ENCODE measurements at regions not wholly inside any gene's neighbourhood (a gene's known extent, or its start where the extent isn't known, plus 50 kb on each side); places are given as distances from the start of the nearest gene placed in this dataset.
"Not testable (repeated sequence)": the region's sequence is repeated elsewhere in the genome, so short reads cannot be mapped to it uniquely, and the experiment has no call there.

DNA sequence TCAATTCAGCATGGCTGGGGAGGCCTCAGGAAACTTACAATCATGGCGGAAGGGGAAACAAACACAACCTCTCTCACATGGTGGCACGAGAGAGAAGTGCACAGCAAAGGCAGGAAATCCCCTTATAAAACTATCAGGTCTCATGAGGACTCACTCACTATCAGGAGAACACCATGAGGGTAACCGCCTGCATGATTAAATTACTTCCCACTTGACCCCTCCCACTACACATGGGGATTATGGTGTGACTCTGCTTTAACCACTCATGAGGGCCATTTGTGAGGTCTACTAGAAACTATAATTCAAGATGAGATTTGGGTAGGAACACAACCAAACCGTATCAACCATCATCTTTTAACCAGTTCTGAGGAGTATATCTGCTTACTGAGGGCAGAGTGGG is 387.4 kb upstream of the NFIA start:
- Histone ChIP-seq H3K4me1 (ENCODE audit: control insufficient read depth, insufficient read depth, low read length) (no peaks in the 10 kb centered on the region), H3K4me3 (ENCODE audit: low read depth, low read length) (no peak overlapping the region), H3K36me3 (ENCODE audit: control insufficient read depth, insufficient read depth, low read length) (no peaks in the 10 kb centered on the region), H3K9ac (ENCODE audit: low read depth, low read length) (no peak overlapping the region), H3K9me3 (ENCODE audit: control insufficient read depth, insufficient read depth, low read length) (no peaks in the 10 kb centered on the region), H3K27me3 (ENCODE audit: control insufficient read depth, insufficient read depth, low read length) (no peaks in the 10 kb centered on the region)

DNA sequence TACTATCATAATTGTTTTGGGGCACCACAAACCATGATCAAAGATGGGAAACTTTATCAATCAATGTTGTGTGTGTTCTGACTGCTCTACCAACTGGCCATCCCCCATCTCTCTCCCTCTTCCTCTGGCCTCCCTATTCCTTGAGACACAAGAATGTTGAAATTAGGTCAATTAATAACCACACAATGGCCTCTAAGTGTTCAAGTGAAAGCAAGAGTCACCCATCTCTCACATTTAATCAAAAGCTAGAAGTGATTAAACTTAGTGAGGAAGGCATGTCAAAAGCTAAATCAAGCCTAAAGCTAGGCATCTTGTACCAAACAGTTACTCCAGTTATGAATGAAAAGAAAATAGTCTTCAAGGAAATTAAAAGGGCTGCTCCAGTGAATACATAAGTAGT is 390.3 kb upstream of the NFIA start:
- H3K9me3 ChIP-seq (ENCODE audit: control insufficient read depth, insufficient read depth, low read length): peaks cover 2% of the 10 kb centered on the region
- no peak overlapping the region for H3K9ac ChIP-seq (ENCODE audit: low read depth, low read length)
- H3K4me1 ChIP-seq (ENCODE audit: control insufficient read depth, insufficient read depth, low read length): no peaks in the 10 kb centered on the region
- H3K27me3 ChIP-seq (ENCODE audit: control insufficient read depth, insufficient read depth, low read length): no peaks in the 10 kb centered on the region
- no peaks in the 10 kb centered on the region for H3K36me3 ChIP-seq (ENCODE audit: control insufficient read depth, insufficient read depth, low read length)
- no peak overlapping the region for H3K4me3 ChIP-seq (ENCODE audit: low read depth, low read length)

DNA sequence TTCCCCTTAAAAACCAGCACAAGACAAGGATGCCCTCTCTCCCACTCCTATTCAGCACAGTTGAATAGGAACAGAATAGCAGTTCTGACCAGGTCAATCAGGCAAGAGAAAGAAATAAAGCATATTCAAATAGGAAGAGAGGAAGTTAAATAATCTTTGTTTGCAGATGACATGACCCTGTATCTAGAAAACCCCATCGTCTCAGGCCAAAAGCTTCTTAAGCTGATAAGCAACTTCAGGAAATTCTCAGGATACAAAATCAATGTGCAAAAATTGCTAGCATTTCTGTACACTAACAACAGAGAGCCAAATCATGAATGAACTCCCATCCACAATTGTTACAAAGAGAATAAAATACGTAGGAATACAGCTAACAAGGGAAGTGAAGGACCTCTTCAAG is 394.1 kb upstream of the NFIA start:
- not testable (repeated sequence) for H3K9ac ChIP-seq (ENCODE audit: low read depth, low read length); H3K27me3 ChIP-seq (ENCODE audit: control insufficient read depth, insufficient read depth, low read length); H3K9me3 ChIP-seq (ENCODE audit: control insufficient read depth, insufficient read depth, low read length); H3K4me1 ChIP-seq (ENCODE audit: control insufficient read depth, insufficient read depth, low read length); H3K4me3 ChIP-seq (ENCODE audit: low read depth, low read length); H3K36me3 ChIP-seq (ENCODE audit: control insufficient read depth, insufficient read depth, low read length)

DNA sequence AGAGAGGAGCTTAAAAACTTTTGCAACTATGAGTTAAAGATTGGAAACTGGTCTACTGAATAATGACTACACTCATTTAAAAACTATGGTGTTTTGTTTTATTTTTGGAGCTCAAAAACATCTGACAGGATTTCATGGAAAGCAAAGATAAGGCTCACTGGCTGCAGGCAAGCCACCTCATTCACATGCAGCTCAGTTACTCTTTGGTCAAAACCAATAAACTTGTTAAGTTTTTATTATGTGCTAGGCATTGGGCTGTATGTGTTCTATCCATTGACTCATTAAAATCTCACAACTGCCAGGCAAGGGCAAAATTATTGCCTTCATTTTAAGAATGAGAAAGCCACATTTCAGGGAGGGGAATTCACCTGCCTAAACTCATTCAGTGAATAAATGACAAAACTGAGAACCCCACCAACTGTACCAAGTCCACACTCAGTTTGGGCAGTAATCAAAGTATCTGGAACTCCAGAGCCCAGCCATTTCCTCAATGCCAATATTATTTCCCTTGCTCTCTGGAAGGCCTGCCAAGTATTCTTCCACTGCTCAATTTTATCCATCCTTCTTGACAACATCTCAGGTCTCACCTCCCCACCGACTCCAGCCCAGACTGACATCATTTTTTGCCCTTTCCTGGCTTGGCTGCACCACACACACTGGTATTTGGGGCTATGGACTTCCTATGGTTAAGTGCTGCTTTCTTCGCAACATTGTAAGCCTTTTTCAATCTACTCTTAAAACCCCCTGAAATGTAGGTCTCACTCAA is 401.1 kb upstream of the NFIA start:
- Histone ChIP-seq H3K4me1 (ENCODE audit: control insufficient read depth, insufficient read depth, low read length) (peaks cover 10% of the 10 kb centered on the region), H3K9me3 (ENCODE audit: control insufficient read depth, insufficient read depth, low read length) (no peaks in the 10 kb centered on the region), H3K4me3 (ENCODE audit: low read depth, low read length) (no peak overlapping the region), H3K27me3 (ENCODE audit: control insufficient read depth, insufficient read depth, low read length) (no peaks in the 10 kb centered on the region), H3K36me3 (ENCODE audit: control insufficient read depth, insufficient read depth, low read length) (no peaks in the 10 kb centered on the region), H3K9ac (ENCODE audit: low read depth, low read length) (no peak overlapping the region)

DNA sequence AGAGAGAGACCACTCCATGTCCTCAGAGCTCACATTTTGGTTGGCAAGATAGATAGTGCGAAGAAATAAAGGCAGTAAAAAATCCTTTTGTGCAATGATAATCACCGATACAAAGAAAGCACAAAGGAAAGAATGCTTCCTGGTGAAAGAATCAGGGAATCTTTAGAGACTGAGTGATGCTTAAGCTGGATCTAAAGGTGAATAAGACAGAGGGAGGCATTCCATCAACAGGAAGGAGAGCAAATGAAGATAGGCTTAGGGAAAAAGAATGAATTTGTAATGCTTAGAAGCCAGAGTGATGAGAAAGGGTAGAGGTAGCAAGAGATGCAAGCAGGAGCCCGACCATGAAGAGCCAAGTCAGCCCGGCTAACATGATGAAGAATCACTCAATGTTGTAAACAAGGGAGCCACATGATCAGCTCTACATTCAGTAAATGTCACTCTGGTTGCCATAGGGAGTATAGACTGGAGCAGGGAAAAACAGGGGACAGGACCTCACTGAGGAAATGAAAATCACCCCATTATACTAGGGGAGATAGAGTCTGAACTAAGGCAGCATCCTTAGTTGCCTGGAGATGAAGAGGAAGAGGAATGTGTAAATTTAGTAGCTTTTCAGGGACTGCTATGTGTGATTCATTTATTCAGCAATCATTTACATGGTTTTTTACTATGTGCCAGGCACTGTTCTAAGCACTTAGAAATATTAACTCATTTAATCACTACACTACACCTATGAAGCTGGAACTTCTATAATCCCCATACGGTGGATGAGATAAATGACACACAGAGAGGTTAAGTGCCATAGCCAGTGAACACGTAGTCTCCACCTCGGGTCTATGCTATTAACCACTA is 402.6 kb upstream of the NFIA start:
- H3K36me3 ChIP-seq (ENCODE audit: control insufficient read depth, insufficient read depth, low read length): no peaks in the 10 kb centered on the region
- peaks cover 10% of the 10 kb centered on the region for H3K4me1 ChIP-seq (ENCODE audit: control insufficient read depth, insufficient read depth, low read length)
- H3K27me3 ChIP-seq (ENCODE audit: control insufficient read depth, insufficient read depth, low read length): no peaks in the 10 kb centered on the region
- H3K9me3 ChIP-seq (ENCODE audit: control insufficient read depth, insufficient read depth, low read length): no peaks in the 10 kb centered on the region
- H3K4me3 ChIP-seq (ENCODE audit: low read depth, low read length): no peak overlapping the region
- H3K9ac ChIP-seq (ENCODE audit: low read depth, low read length): no peak overlapping the region

DNA sequence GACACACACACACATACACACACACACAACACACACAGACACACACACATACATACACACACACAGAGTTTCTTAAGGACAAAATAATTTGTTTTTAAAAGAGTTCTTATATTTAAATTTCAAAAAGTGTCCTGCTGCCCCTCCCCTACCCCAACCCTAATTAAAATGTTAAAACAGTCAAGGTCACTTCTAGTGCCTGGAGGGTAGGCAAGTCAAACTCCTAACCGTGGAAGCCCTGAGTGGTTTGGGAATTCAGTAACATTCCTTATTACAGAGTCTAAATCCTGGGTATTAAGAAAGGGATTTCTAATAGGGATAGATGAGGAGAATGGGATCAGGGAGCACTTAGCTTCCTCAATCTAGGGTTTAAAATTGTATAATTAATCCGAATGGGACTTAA is 403.6 kb upstream of the NFIA start:
- Histone ChIP-seq H3K27me3 (ENCODE audit: control insufficient read depth, insufficient read depth, low read length) (no peaks in the 10 kb centered on the region), H3K36me3 (ENCODE audit: control insufficient read depth, insufficient read depth, low read length) (no peaks in the 10 kb centered on the region), H3K9me3 (ENCODE audit: control insufficient read depth, insufficient read depth, low read length) (no peaks in the 10 kb centered on the region), H3K4me3 (ENCODE audit: low read depth, low read length) (no peak overlapping the region), H3K4me1 (ENCODE audit: control insufficient read depth, insufficient read depth, low read length) (peaks cover 10% of the 10 kb centered on the region), H3K9ac (ENCODE audit: low read depth, low read length) (no peak overlapping the region)

DNA sequence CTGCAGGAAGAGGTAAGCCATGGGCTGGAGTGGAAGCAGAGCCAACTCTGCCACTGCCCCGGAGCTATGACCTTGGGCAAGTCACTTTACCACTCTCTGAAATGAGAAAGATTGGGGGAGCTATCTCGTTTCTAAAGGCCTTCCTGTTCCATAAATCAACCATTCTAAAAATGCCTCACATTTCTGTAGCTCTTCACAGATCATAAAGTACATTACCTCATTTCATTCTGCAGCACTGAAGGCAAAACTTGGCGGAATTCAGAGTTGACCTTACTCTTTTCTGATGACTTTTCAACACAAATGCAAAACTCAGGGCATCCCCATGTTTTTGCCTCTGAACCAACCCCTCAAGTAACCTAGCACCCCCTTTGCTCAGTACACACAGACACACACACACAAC is 404.0 kb upstream of the NFIA start:
- H3K9ac ChIP-seq (ENCODE audit: low read depth, low read length): no peak overlapping the region
- peaks cover 10% of the 10 kb centered on the region for H3K4me1 ChIP-seq (ENCODE audit: control insufficient read depth, insufficient read depth, low read length)
- no peaks in the 10 kb centered on the region for H3K27me3 ChIP-seq (ENCODE audit: control insufficient read depth, insufficient read depth, low read length)
- no peak overlapping the region for H3K4me3 ChIP-seq (ENCODE audit: low read depth, low read length)
- no peaks in the 10 kb centered on the region for H3K36me3 ChIP-seq (ENCODE audit: control insufficient read depth, insufficient read depth, low read length)
- H3K9me3 ChIP-seq (ENCODE audit: control insufficient read depth, insufficient read depth, low read length): no peaks in the 10 kb centered on the region

DNA sequence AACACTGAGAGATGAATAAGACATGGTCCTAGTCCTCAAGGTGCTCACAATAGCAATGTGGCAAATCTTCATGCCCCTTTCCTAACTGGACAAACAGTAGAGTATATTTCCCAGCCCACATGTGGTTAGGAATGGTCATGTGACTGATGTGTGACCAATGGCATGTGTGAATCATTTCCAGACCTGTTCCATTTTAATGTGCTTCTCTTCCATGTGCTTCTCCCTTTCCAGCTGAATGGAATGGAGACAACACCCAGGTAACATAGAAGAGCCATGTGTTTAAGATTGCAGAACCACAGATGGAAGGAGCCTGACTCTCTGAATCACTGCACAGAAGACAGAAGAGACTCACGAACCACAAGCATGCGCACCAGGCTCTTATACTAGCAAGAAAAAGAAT is 409.9 kb upstream of the NFIA start:
- no peaks in the 10 kb centered on the region for H3K4me1 ChIP-seq (ENCODE audit: control insufficient read depth, insufficient read depth, low read length)
- H3K9ac ChIP-seq (ENCODE audit: low read depth, low read length): no peak overlapping the region
- H3K36me3 ChIP-seq (ENCODE audit: control insufficient read depth, insufficient read depth, low read length): no peaks in the 10 kb centered on the region
- H3K9me3 ChIP-seq (ENCODE audit: control insufficient read depth, insufficient read depth, low read length): no peaks in the 10 kb centered on the region
- H3K4me3 ChIP-seq (ENCODE audit: low read depth, low read length): no peak overlapping the region
- no peaks in the 10 kb centered on the region for H3K27me3 ChIP-seq (ENCODE audit: control insufficient read depth, insufficient read depth, low read length)

DNA sequence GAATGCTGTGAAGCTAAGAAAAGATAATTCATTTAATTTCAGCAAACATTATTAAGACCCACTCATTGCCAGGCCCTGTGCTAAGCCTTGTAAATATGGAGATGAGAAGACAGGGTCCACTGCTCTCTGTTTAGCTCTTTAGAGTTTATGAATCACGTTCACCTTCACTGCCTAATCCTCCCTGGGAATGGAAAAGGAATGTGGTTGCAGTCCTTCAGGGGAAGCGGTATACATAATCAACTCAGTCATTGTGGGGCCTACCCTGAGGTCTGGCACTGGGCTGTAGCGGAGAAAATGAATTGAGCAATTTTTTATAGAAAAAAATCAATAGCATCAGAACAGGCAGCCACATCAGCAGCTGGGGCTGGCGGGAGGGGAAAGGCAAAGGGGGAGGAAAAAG is 412.1 kb upstream of the NFIA start:
- Histone ChIP-seq H3K4me1 (ENCODE audit: control insufficient read depth, insufficient read depth, low read length) (no peaks in the 10 kb centered on the region), H3K36me3 (ENCODE audit: control insufficient read depth, insufficient read depth, low read length) (no peaks in the 10 kb centered on the region), H3K27me3 (ENCODE audit: control insufficient read depth, insufficient read depth, low read length) (no peaks in the 10 kb centered on the region), H3K9ac (ENCODE audit: low read depth, low read length) (no peak overlapping the region), H3K4me3 (ENCODE audit: low read depth, low read length) (no peak overlapping the region), H3K9me3 (ENCODE audit: control insufficient read depth, insufficient read depth, low read length) (no peaks in the 10 kb centered on the region)

DNA sequence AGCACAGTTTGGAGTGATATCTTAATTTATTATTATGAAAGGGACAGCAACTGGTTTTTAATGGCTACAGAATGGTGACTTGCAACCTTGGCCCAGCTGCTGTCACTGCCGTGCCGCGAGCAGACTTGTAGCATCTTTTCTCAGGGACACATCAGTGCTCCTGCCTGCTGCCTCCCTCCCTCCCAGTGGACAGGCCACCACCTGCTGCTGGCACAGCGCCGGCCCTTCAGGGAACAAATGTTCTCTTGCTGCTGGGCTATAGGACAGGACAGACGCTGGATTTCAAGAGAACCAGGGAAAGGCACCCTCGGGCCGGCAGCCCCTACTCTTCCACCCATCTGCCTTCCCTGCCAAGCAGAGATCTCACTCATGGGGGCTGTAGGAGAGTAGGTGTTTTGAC is 413.8 kb upstream of the NFIA start:
- H3K4me1 ChIP-seq (ENCODE audit: control insufficient read depth, insufficient read depth, low read length): no peaks in the 10 kb centered on the region
- no peak overlapping the region for H3K9ac ChIP-seq (ENCODE audit: low read depth, low read length)
- no peaks in the 10 kb centered on the region for H3K9me3 ChIP-seq (ENCODE audit: control insufficient read depth, insufficient read depth, low read length)
- no peaks in the 10 kb centered on the region for H3K36me3 ChIP-seq (ENCODE audit: control insufficient read depth, insufficient read depth, low read length)
- H3K27me3 ChIP-seq (ENCODE audit: control insufficient read depth, insufficient read depth, low read length): no peaks in the 10 kb centered on the region
- H3K4me3 ChIP-seq (ENCODE audit: low read depth, low read length): no peak overlapping the region

DNA sequence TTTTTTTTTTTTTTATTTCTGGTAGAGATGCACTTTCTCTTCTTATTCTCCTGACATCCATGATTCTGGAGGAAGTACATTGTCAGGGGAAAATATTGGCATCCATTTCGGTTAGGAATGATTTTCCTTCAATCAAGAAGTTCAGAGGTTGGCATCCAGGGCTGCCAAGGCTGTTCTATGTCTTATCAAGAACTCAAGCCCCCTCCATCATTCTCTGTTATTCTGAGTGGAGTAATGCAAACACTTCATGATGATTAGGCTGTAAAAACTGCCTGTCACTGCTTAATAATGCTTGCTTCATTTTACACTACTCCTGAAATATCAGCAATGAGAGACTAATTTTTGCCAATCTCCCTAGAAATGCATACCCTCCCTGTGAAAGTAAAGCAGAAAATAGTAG is 417.1 kb upstream of the NFIA start:
- H3K36me3 ChIP-seq (ENCODE audit: control insufficient read depth, insufficient read depth, low read length): no peaks in the 10 kb centered on the region
- H3K4me3 ChIP-seq (ENCODE audit: low read depth, low read length): no peak overlapping the region
- no peaks in the 10 kb centered on the region for H3K27me3 ChIP-seq (ENCODE audit: control insufficient read depth, insufficient read depth, low read length)
- H3K9me3 ChIP-seq (ENCODE audit: control insufficient read depth, insufficient read depth, low read length): no peaks in the 10 kb centered on the region
- no peaks in the 10 kb centered on the region for H3K4me1 ChIP-seq (ENCODE audit: control insufficient read depth, insufficient read depth, low read length)
- H3K9ac ChIP-seq (ENCODE audit: low read depth, low read length): no peak overlapping the region

DNA sequence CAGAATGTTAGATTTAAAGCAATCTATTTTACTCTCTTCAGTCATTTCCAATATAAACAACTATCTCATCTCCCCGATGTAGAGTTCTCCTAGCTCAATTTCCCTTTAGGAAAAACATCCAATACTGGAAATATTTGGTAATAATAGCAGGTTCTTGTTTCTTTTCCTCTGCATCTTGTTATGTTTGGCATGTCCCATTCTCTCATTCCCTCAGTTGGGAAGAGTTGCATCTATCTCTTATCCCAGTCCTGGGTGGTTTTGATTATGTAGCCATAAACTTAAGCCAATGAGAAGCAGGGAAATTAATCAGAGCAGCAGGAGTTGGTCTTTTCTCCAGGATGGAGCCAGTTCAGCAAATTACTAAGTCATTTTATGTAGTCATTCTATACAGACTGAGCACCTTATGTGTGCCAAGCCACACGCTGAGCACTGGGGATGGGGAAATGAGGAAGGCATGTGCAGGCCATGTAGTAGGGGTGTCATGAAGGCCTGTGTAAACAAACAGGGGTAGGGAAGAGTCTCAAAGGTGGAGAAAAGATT is 418.2 kb upstream of the NFIA start:
- Histone ChIP-seq H3K9me3 (ENCODE audit: control insufficient read depth, insufficient read depth, low read length) (no peaks in the 10 kb centered on the region), H3K27me3 (ENCODE audit: control insufficient read depth, insufficient read depth, low read length) (no peaks in the 10 kb centered on the region), H3K4me1 (ENCODE audit: control insufficient read depth, insufficient read depth, low read length) (no peaks in the 10 kb centered on the region), H3K9ac (ENCODE audit: low read depth, low read length) (no peak overlapping the region), H3K36me3 (ENCODE audit: control insufficient read depth, insufficient read depth, low read length) (no peaks in the 10 kb centered on the region), H3K4me3 (ENCODE audit: low read depth, low read length) (no peak overlapping the region)
